GM12878 (cell line): ENCODE measurements at regions not wholly inside any gene's neighbourhood (a gene's known extent, or its start where the extent isn't known, plus 50 kb on each side); places are given as distances from the start of the nearest gene placed in this dataset.

ENCODE experiments used
- ATAC-seq: fragments of 200-7000 bp; cut with Tn5 transposase; 3 replicates; pipeline ENCODE4 v1.9.1; 2020; ENCODE audit warnings: mild to moderate bottlenecking, moderate library complexity
- BruUV-seq: library from RNA; stranded (reverse); fragments of 400-500 nt; replicated peaks from 2 replicates; lab custom pipeline; 2021; lab: Mats Ljungman, UMichigan
- CTCF ChIA-PET: fragments of 300-600 bp; sonication (Branson Sonifier 250); formaldehyde crosslinking; extraction: SDS; loops from one replicate; lab custom pipeline; 2021; ENCODE audit warnings: inconsistent platforms; lab: Yijun Ruan, JAX
- POLR2A ChIA-PET: fragments of 350-600 bp; formaldehyde crosslinking; extraction: SDS; loops from one replicate; lab custom pipeline; 2021; ENCODE audit warnings: inconsistent platforms; lab: Charles Lee
- RAD21 ChIA-PET: fragments of 300-600 bp; sonication (Branson Sonifier 250); formaldehyde crosslinking; loops from one replicate; lab custom pipeline; 2023; ENCODE audit warnings: antibody characterized with exemption; ENCODE audit not compliant: unreplicated experiment; lab: Charles Lee
- SMC1A ChIA-PET: fragments of 300-600 bp; sonication (Branson Sonifier 250); formaldehyde crosslinking; loops from one replicate; lab custom pipeline; 2023; ENCODE audit not compliant: unreplicated experiment, uncharacterized antibody; lab: Charles Lee
- DNase-seq: peaks from one replicate; pipeline ENCODE4 v3.0.0-alpha.2; 2011; ENCODE audit warnings: low read depth, low spot score
- FAIRE-seq: peaks from 3 replicates; lab custom pipeline; 2011; peaks lifted over from hg19 to GRCh38; lab: Jason Lieb, UNC
- H2AFZ ChIP-seq: 2 replicates; pipeline ENCODE4 v1.6.0; 2011; ENCODE audit warnings: low read depth, low read length, control low read depth; ENCODE audit not compliant: control insufficient read depth
- H3K27ac ChIP-seq: 2 replicates; pipeline ENCODE4 v1.5.1; 2011; ENCODE audit warnings: control low read depth; ENCODE audit not compliant: control insufficient read depth, insufficient read depth
- H3K27me3 ChIP-seq, 2 experiments: replicated peaks in 1 of 2; 2 replicates each; pipeline versions ENCODE4 v1.6.0 to v1.6.1; 2011; ENCODE audit warnings: low read length in 1 of 2; ENCODE audit not compliant: control insufficient read depth in 2 of 2, insufficient read depth in 2 of 2
- H3K36me3 ChIP-seq, 2 experiments: 2 replicates each; pipeline ENCODE4 v1.5.1; 2011; ENCODE audit warnings: low read length in 1 of 2; ENCODE audit not compliant: control insufficient read depth in 2 of 2, insufficient read depth in 2 of 2
- H3K4me1 ChIP-seq: 2 replicates; pipeline ENCODE4 v1.6.1; 2011; ENCODE audit warnings: mild to moderate bottlenecking, low read length, moderate library complexity, mixed read lengths; ENCODE audit not compliant: control insufficient read depth, insufficient read depth
- H3K4me2 ChIP-seq: 2 replicates; pipeline ENCODE4 v1.6.0; 2011; ENCODE audit warnings: control low read depth; ENCODE audit not compliant: control insufficient read depth, insufficient read depth
- H3K4me3 ChIP-seq: fragments of 200-600 bp; sonication (generic); 2 replicates; pipeline ENCODE4 v1.5.1; 2016
- H3K79me2 ChIP-seq: 2 replicates; pipeline ENCODE4 v1.6.0; 2011; ENCODE audit warnings: low read length; ENCODE audit not compliant: control insufficient read depth, insufficient read depth
- H3K9ac ChIP-seq: 2 replicates; pipeline ENCODE4 v1.8.0; 2011; ENCODE audit warnings: low read length, control low read depth, mixed read lengths; ENCODE audit not compliant: control insufficient read depth, insufficient read depth
- H3K9me3 ChIP-seq: replicated peaks from 3 replicates; pipeline ENCODE4 v1.5.1; 2011; ENCODE audit warnings: mild to moderate bottlenecking, low read length; ENCODE audit not compliant: control insufficient read depth, insufficient read depth
- H4K20me1 ChIP-seq: 2 replicates; pipeline ENCODE4 v1.6.0; 2011; ENCODE audit not compliant: control insufficient read depth, insufficient read depth
- CHD2 ChIP-seq: IDR thresholded peaks from 2 replicates; pipeline ENCODE4 v1.6.1; 2011; ENCODE audit warnings: low read depth, low read length, improper control_type of control experiment, borderline replicate concordance
- EED ChIP-seq: sonication (generic); IDR thresholded peaks from 2 replicates; pipeline ENCODE4 v1.6.1; 2016; ENCODE audit warnings: antibody characterized with exemption, low read depth
- ETV6 ChIP-seq, 2 experiments: fragments of 450-650 bp in 1 of 2; IDR thresholded peaks in 1 of 2; conservative IDR thresholded peaks in 1 of 2; 2 replicates each; pipeline ENCODE4 v1.6.1; 2014; ENCODE audit warnings: antibody characterized with exemption in 1 of 2, borderline replicate concordance in 1 of 2, low read depth in 1 of 2, mild to moderate bottlenecking in 1 of 2, moderate library complexity in 1 of 2
- FOXM1 ChIP-seq: IDR thresholded peaks from 2 replicates; pipeline ENCODE4 v1.6.1; 2012; ENCODE audit warnings: low read depth, mild to moderate bottlenecking, inconsistent platforms, low read length, moderate library complexity
- GABPA ChIP-seq: IDR thresholded peaks from 2 replicates; pipeline ENCODE4 v1.6.1; 2014; ENCODE audit warnings: antibody characterized with exemption, low read depth, mild to moderate bottlenecking, inconsistent platforms
- NFIC ChIP-seq: IDR thresholded peaks from 2 replicates; pipeline ENCODE4 v1.6.1; 2012; ENCODE audit warnings: low read depth, mild to moderate bottlenecking, inconsistent platforms, low read length, moderate library complexity
- POLR2AphosphoS5 ChIP-seq: IDR thresholded peaks from 2 replicates; pipeline ENCODE4 v1.6.1; 2011; ENCODE audit warnings: mild to moderate bottlenecking, low read length, inconsistent platforms
- RBBP5 ChIP-seq: fragments of 200-600 bp; sonication (generic); conservative IDR thresholded peaks from 2 replicates; pipeline ENCODE4 v1.6.1; 2016
- SP1 ChIP-seq: IDR thresholded peaks from one replicate; pipeline ENCODE4 v1.6.1; 2011; ENCODE audit warnings: low read depth, low read length
- ZNF622 ChIP-seq: fragments of 450-650 bp; IDR thresholded peaks from 2 replicates; pipeline ENCODE4 v1.6.1; 2017; ENCODE audit warnings: mild to moderate bottlenecking, inconsistent platforms
- WGBS: methylation state at CpG from one replicate; pipeline ENCODE4 v1.1.6; 2016; ENCODE audit warnings: low lambda C conversion rate; ENCODE audit not compliant: insufficient replicate concordance, insufficient coverage; ENCODE audit errors: missing lambda C conversion rate; 5-methylcytosine and 5-hydroxymethylcytosine counted together
- in situ Hi-C: fragments of 300-500 bp; cut with MboI; formaldehyde crosslinking; loops from 9 replicates; pipeline ENCODE4 v1.14.3; 2018; ENCODE audit warnings: mixed read lengths
- intact Hi-C: fragments of 100-400 bp; cut with micrococcal nuclease; formaldehyde crosslinking; loops from one replicate; pipeline ENCODE4 v1.14.2; 2022; ENCODE audit not compliant: unreplicated experiment
- TF ChIP-seq, protein P1 (sequence below): fragments of 450-650 bp; IDR thresholded peaks from 2 replicates; pipeline ENCODE4 v1.6.1; 2017; ENCODE audit warnings: mild to moderate bottlenecking, moderate library complexity
- TF ChIP-seq, protein P2 (sequence below): fragments of 450-650 bp; formaldehyde crosslinking; IDR thresholded peaks from 2 replicates; pipeline ENCODE4 v1.4.0; 2020; ENCODE audit warnings: mild to moderate bottlenecking, moderate library complexity
- TF ChIP-seq, protein P3 (sequence below): fragments of 150-350 bp; IDR thresholded peaks from 2 replicates; pipeline ENCODE4 v1.6.1; 2016; ENCODE audit warnings: low read depth, low read length

DNA sequence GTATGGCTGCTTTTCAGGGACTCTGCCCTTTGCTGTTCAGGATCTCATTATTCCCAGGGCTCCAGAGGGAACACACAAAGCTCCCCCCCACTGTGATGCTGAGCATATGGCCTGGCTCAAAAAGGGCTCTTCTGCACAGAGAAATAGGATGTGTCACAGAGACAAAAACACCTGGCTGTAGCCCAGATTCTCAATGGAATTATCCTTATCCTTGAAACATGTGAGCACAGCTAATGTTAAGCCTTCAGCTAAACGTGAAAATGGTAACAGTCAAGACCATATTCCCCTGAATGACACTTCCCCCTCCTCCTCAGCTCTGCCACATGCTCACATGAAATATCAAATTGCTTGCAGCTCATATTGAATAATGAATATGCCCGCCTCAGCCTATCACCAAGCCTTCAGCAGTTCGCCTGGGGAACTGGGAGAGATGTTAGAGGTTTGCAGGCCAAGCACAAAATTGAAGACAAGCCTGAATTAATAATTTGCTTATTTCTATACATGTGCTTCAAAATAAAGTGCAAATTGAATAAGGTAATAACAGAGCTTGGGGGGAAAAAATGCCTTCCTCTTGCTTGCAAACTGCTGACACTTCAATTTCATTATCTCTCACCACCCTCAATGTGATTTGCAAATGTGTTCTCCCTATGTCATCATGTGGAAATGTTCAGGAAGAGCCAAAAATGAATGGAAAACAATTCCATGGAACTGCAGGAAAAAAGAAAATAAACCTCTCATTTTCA lies 181.0 kb upstream of the HNRNPA3 start:
- Histone ChIP-seq H4K20me1 (no peaks in the 10 kb centered on the region), H3K9ac (no peak overlapping the region), H3K4me3 (no peak overlapping the region), H3K27me3 (no peaks in the 10 kb centered on the region), H3K4me2 (no peak overlapping the region), H3K79me2 (no peaks in the 10 kb centered on the region), H3K9me3 (no peaks in the 10 kb centered on the region), H3K4me1 (no peaks in the 10 kb centered on the region), H2AFZ (no peak overlapping the region), H3K36me3 (no peaks in the 10 kb centered on the region), H3K27ac (no peak overlapping the region)
- POLR2A ChIA-PET: no interaction called here
- in situ Hi-C loops: no loop called here
- 29% methylated on average over 3 of the region's 3 CpGs for WGBS
- CTCF ChIA-PET: interaction anchor here (0.9 to 1.7 kb wide), 2 partner anchors 8 to 14 kb away, joined by 3 to 5 read pairs; no protein-coding TSS in a partner anchor
- ATAC-seq (no peak), DNase-seq (no peak), FAIRE-seq (no peak)
- BruUV-seq: no TSS peak
- RAD21 ChIA-PET: interaction anchor here (1.3 kb wide), 1 partner anchor 99 kb away, joined by 3 read pairs; no protein-coding TSS in a partner anchor
- intact Hi-C loops: no loop called here
- SMC1A ChIA-PET: interaction anchor here (0.9 to 1.4 kb wide), 2 partner anchors 14 to 179 kb away, joined by 3 to 5 read pairs; no protein-coding TSS in a partner anchor
- no peak for TF ChIP-seq POLR2AphosphoS5
- TF ChIP-seq ZNF622: no peak
- no peak for TF ChIP-seq FOXM1
- no peak for TF ChIP-seq NFIC
- TF ChIP-seq CHD2: no peak
- no peak for TF ChIP-seq EED
- no peak for TF ChIP-seq GABPA
- no peak for TF ChIP-seq SP1
- no peak for TF ChIP-seq RBBP5
- TF ChIP-seq, protein P1, sequence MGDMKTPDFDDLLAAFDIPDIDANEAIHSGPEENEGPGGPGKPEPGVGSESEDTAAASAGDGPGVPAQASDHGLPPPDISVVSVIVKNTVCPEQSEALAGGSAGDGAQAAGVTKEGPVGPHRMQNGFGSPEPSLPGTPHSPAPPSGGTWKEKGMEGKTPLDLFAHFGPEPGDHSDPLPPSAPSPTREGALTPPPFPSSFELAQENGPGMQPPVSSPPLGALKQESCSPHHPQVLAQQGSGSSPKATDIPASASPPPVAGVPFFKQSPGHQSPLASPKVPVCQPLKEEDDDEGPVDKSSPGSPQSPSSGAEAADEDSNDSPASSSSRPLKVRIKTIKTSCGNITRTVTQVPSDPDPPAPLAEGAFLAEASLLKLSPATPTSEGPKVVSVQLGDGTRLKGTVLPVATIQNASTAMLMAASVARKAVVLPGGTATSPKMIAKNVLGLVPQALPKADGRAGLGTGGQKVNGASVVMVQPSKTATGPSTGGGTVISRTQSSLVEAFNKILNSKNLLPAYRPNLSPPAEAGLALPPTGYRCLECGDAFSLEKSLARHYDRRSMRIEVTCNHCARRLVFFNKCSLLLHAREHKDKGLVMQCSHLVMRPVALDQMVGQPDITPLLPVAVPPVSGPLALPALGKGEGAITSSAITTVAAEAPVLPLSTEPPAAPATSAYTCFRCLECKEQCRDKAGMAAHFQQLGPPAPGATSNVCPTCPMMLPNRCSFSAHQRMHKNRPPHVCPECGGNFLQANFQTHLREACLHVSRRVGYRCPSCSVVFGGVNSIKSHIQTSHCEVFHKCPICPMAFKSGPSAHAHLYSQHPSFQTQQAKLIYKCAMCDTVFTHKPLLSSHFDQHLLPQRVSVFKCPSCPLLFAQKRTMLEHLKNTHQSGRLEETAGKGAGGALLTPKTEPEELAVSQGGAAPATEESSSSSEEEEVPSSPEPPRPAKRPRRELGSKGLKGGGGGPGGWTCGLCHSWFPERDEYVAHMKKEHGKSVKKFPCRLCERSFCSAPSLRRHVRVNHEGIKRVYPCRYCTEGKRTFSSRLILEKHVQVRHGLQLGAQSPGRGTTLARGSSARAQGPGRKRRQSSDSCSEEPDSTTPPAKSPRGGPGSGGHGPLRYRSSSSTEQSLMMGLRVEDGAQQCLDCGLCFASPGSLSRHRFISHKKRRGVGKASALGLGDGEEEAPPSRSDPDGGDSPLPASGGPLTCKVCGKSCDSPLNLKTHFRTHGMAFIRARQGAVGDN: no peak
- TF ChIP-seq, protein P2, sequence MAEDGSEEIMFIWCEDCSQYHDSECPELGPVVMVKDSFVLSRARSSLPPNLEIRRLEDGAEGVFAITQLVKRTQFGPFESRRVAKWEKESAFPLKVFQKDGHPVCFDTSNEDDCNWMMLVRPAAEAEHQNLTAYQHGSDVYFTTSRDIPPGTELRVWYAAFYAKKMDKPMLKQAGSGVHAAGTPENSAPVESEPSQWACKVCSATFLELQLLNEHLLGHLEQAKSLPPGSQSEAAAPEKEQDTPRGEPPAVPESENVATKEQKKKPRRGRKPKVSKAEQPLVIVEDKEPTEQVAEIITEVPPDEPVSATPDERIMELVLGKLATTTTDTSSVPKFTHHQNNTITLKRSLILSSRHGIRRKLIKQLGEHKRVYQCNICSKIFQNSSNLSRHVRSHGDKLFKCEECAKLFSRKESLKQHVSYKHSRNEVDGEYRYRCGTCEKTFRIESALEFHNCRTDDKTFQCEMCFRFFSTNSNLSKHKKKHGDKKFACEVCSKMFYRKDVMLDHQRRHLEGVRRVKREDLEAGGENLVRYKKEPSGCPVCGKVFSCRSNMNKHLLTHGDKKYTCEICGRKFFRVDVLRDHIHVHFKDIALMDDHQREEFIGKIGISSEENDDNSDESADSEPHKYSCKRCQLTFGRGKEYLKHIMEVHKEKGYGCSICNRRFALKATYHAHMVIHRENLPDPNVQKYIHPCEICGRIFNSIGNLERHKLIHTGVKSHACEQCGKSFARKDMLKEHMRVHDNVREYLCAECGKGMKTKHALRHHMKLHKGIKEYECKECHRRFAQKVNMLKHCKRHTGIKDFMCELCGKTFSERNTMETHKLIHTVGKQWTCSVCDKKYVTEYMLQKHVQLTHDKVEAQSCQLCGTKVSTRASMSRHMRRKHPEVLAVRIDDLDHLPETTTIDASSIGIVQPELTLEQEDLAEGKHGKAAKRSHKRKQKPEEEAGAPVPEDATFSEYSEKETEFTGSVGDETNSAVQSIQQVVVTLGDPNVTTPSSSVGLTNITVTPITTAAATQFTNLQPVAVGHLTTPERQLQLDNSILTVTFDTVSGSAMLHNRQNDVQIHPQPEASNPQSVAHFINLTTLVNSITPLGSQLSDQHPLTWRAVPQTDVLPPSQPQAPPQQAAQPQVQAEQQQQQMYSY (CRISPR knock-in tag): no peak
- TF ChIP-seq ETV6 (conservative IDR thresholded peaks at IDR 0.05 in 1 of 2, IDR thresholded peaks at IDR 0.05 in 1 of 2; ENCODE audit: borderline replicate concordance in 1 of 2, low read depth in 1 of 2): no peak
- TF ChIP-seq, protein P3, sequence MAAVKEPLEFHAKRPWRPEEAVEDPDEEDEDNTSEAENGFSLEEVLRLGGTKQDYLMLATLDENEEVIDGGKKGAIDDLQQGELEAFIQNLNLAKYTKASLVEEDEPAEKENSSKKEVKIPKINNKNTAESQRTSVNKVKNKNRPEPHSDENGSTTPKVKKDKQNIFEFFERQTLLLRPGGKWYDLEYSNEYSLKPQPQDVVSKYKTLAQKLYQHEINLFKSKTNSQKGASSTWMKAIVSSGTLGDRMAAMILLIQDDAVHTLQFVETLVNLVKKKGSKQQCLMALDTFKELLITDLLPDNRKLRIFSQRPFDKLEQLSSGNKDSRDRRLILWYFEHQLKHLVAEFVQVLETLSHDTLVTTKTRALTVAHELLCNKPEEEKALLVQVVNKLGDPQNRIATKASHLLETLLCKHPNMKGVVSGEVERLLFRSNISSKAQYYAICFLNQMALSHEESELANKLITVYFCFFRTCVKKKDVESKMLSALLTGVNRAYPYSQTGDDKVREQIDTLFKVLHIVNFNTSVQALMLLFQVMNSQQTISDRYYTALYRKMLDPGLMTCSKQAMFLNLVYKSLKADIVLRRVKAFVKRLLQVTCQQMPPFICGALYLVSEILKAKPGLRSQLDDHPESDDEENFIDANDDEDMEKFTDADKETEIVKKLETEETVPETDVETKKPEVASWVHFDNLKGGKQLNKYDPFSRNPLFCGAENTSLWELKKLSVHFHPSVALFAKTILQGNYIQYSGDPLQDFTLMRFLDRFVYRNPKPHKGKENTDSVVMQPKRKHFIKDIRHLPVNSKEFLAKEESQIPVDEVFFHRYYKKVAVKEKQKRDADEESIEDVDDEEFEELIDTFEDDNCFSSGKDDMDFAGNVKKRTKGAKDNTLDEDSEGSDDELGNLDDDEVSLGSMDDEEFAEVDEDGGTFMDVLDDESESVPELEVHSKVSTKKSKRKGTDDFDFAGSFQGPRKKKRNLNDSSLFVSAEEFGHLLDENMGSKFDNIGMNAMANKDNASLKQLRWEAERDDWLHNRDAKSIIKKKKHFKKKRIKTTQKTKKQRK: no peak
